Large intestine (tissue), 3 donors: ENCODE measurements at regions not wholly inside any gene's neighbourhood (a gene's known extent, or its start where the extent isn't known, plus 50 kb on each side); places are given as distances from the start of the nearest gene placed in this dataset.

Experiments
- DNase-seq, 2 donors: peaks; one replicate each; pipeline versions ENCODE4 v3.0.0 to v3.0.0-alpha.2; 2013
- H3K27ac ChIP-seq: one replicate; pipeline ENCODE4 v1.5.1; 2013; ENCODE audit warnings: low read length
- H3K27me3 ChIP-seq: 2 replicates; pipeline ENCODE4 v1.6.1; 2013; ENCODE audit warnings: low read length; ENCODE audit not compliant: control insufficient read depth, insufficient read depth
- H3K36me3 ChIP-seq: 2 replicates; pipeline ENCODE4 v1.6.1; 2013; ENCODE audit warnings: low read length; ENCODE audit not compliant: control insufficient read depth, insufficient read depth
- H3K4me1 ChIP-seq: one replicate; pipeline ENCODE4 v1.6.1; 2013; ENCODE audit warnings: low read length; ENCODE audit not compliant: control insufficient read depth, insufficient read depth
- H3K4me3 ChIP-seq: one replicate; pipeline ENCODE4 v1.5.1; 2013; ENCODE audit warnings: low read length
- H3K9me3 ChIP-seq: one replicate; pipeline ENCODE4 v1.6.1; 2013; ENCODE audit warnings: mild to moderate bottlenecking, low read depth, low read length, moderate library complexity; ENCODE audit not compliant: control insufficient read depth
- WGBS: methylation state at CpG from one replicate; pipeline ENCODE4 v1.1.5; 2013; ENCODE audit warnings: low lambda C conversion rate; ENCODE audit not compliant: insufficient coverage; 5-methylcytosine and 5-hydroxymethylcytosine counted together

GRCh38 chr9:134272302-134273023 lies 53.8 kb upstream of the RXRA start:
- no peak for DNase-seq
- no peak overlapping the region for H3K27ac ChIP-seq
- H3K27me3 ChIP-seq = no peaks in the 10 kb centered on the region
- no peaks in the 10 kb centered on the region for H3K36me3 ChIP-seq
- no CpG with 5 or more reads among the region's 21 CpGs for WGBS
- H3K4me3 ChIP-seq = no peak overlapping the region
- H3K9me3 ChIP-seq = no peaks in the 10 kb centered on the region
- peaks cover 8% of the 10 kb centered on the region for H3K4me1 ChIP-seq

GRCh38 chr9:134273647-134274046 lies 52.6 kb upstream of the RXRA start:
- Histone ChIP-seq H3K36me3 (no peaks in the 10 kb centered on the region), H3K27me3 (no peaks in the 10 kb centered on the region), H3K4me1 (peaks cover 8% of the 10 kb centered on the region), H3K4me3 (no peak overlapping the region), H3K27ac (no peak overlapping the region), H3K9me3 (peaks cover 4% of the 10 kb centered on the region)
- DNase-seq = no peak
- WGBS = no CpG with 5 or more reads among the region's 5 CpGs

- peaks cover 4% of the 10 kb centered on the region for H3K9me3 ChIP-seq
- H3K4me3 ChIP-seq = no peak overlapping the region
- WGBS = no CpG with 5 or more reads among the region's 9 CpGs
- peaks cover 8% of the 10 kb centered on the region for H3K4me1 ChIP-seq
- H3K27ac ChIP-seq = no peak overlapping the region
- no peaks in the 10 kb centered on the region for H3K27me3 ChIP-seq
- H3K36me3 ChIP-seq = no peaks in the 10 kb centered on the region
- DNase-seq = no peak
Observed at GRCh38 chr9:134275375-134275774, 50.9 kb upstream of the RXRA start.

GRCh38 chr9:134276453-134277245 lies 49.6 kb upstream of the RXRA start:
- Histone ChIP-seq H3K27me3 (no peaks in the 10 kb centered on the region), H3K4me3 (no peak overlapping the region), H3K27ac (no peak overlapping the region), H3K36me3 (no peaks in the 10 kb centered on the region), H3K9me3 (peaks cover 4% of the 10 kb centered on the region), H3K4me1 (peaks cover 8% of the 10 kb centered on the region)
- DNase-seq = peak in 1 of 2 donors; percentile 47
- WGBS = no CpG with 5 or more reads among the region's 13 CpGs
